ENCODE measurements at regions not wholly inside any gene's neighbourhood (a gene's known extent, or its start where the extent isn't known, plus 50 kb on each side); places are given as distances from the start of the nearest gene placed in this dataset.

DNA sequence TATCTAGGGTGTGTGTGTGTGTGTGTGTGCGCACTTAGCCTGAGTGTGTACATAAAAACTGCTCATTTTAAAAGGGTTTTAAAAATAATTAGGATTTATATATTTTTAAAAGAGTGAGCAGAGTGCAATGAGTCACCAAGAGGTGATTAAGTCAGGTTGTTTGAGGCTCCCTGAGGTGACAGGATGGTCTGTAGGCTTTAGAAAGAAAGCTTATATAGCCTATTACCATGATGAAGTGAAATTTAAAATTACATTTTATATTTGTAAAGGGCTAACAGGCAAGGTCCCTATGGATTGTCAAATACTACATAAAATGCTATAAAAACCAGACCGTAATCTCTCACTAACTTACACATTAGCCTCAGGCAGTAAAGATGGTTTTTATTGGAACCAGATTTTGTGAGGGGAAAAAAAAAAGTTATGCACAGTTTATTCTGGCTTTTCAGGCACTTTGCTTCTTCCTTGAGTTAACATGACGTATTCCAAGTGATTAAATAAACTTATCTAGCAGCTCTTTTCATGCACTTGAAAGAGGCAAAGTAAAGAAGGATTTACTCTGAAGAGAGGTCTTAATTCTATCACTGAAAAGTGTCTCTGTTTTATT is 711.7 kb upstream of the PTBP2 start:
- H3K4me3 ChIP-seq: no peak overlapping the region
- no peaks in the 10 kb centered on the region for H4K20me1 ChIP-seq (ENCODE audit: insufficient read depth)
- H2AFZ ChIP-seq: no peak overlapping the region
- no peak overlapping the region for H3K27ac ChIP-seq
- H3K4me1 ChIP-seq (ENCODE audit: insufficient read depth): no peaks in the 10 kb centered on the region
- 34 to 43% methylated on average over 3 of the region's 3 CpGs for WGBS, 2 experiments (ENCODE audit: low coverage in 1 of 2, low lambda C conversion rate in 2 of 2, missing lambda C conversion rate in 2 of 2)
- H3K79me2 ChIP-seq (ENCODE audit: insufficient read depth): no peaks in the 10 kb centered on the region
- H3F3A ChIP-seq (ENCODE audit: insufficient read depth): no peaks in the 10 kb centered on the region
- TF ChIP-seq EZH2 (IDR thresholded peaks at IDR 0.05; ENCODE audit: insufficient read depth, poor library complexity, severe bottlenecking) (no peak), EZH2phosphoT487 (IDR thresholded peaks at IDR 0.05; ENCODE audit: insufficient read depth, low read depth) (no peak)
- H3K9me3 ChIP-seq (ENCODE audit: low read depth): no peaks in the 10 kb centered on the region
- H3K9ac ChIP-seq: no peak overlapping the region
- no peak for DNase-seq
- H3K36me3 ChIP-seq (ENCODE audit: low read depth): no peaks in the 10 kb centered on the region
- no peaks in the 10 kb centered on the region for H3K9me2 ChIP-seq (ENCODE audit: insufficient read depth)
- H3K27me3 ChIP-seq (replicated peaks; ENCODE audit: insufficient read depth): no peaks in the 10 kb centered on the region
- no peak overlapping the region for H3K4me2 ChIP-seq (ENCODE audit: unreplicated experiment)
- in situ Hi-C loops (cut with MboI): no loop called here

- H3K9me2 ChIP-seq (ENCODE audit: insufficient read depth): no peaks in the 10 kb centered on the region
- no peaks in the 10 kb centered on the region for H3K9me3 ChIP-seq (ENCODE audit: low read depth)
- no peak overlapping the region for H2AFZ ChIP-seq
- H3K4me1 ChIP-seq (ENCODE audit: insufficient read depth): no peaks in the 10 kb centered on the region
- H3F3A ChIP-seq (ENCODE audit: insufficient read depth): no peaks in the 10 kb centered on the region
- WGBS, 2 experiments (ENCODE audit: low coverage in 1 of 2, low lambda C conversion rate in 2 of 2, missing lambda C conversion rate in 2 of 2): 48 to 72% methylated on average over 4 of the region's 4 CpGs
- in situ Hi-C loops (cut with MboI): no loop called here
- H3K4me3 ChIP-seq: no peak overlapping the region
- no peak for TF ChIP-seq EZH2phosphoT487 (IDR thresholded peaks at IDR 0.05; ENCODE audit: insufficient read depth, low read depth)
- H3K27me3 ChIP-seq (replicated peaks; ENCODE audit: insufficient read depth): no peaks in the 10 kb centered on the region
- no peak overlapping the region for H3K4me2 ChIP-seq (ENCODE audit: unreplicated experiment)
- H4K20me1 ChIP-seq (ENCODE audit: insufficient read depth): no peaks in the 10 kb centered on the region
- no peak overlapping the region for H3K27ac ChIP-seq
- H3K79me2 ChIP-seq (ENCODE audit: insufficient read depth): no peaks in the 10 kb centered on the region
- no peaks in the 10 kb centered on the region for H3K36me3 ChIP-seq (ENCODE audit: low read depth)
- no peak overlapping the region for H3K9ac ChIP-seq
- no peak for DNase-seq
These were observed 710.0 kb upstream of the PTBP2 start for GRCh38 chr1:96011606-96012005.

- Histone ChIP-seq H3K27ac (no peak overlapping the region), H3K79me2 (ENCODE audit: insufficient read depth) (no peaks in the 10 kb centered on the region), H3K36me3 (ENCODE audit: low read depth) (no peaks in the 10 kb centered on the region), H3K4me2 (ENCODE audit: unreplicated experiment) (no peak overlapping the region), H3K27me3 (replicated peaks; ENCODE audit: insufficient read depth) (no peaks in the 10 kb centered on the region), H3K9ac (no peak overlapping the region), H4K20me1 (ENCODE audit: insufficient read depth) (no peaks in the 10 kb centered on the region), H3K4me1 (ENCODE audit: insufficient read depth) (no peaks in the 10 kb centered on the region), H3K4me3 (no peak overlapping the region), H2AFZ (no peak overlapping the region), H3F3A (ENCODE audit: insufficient read depth) (no peaks in the 10 kb centered on the region), H3K9me3 (ENCODE audit: low read depth) (no peaks in the 10 kb centered on the region), H3K9me2 (ENCODE audit: insufficient read depth) (no peaks in the 10 kb centered on the region)
- in situ Hi-C loops (cut with MboI): no loop called here
- TF ChIP-seq EZH2phosphoT487 (IDR thresholded peaks at IDR 0.05; ENCODE audit: insufficient read depth, low read depth): no peak
- no peak for TF ChIP-seq EZH2 (IDR thresholded peaks at IDR 0.05; ENCODE audit: insufficient read depth, poor library complexity, severe bottlenecking)
- 68 to 75% methylated on average over 3 of the region's 3 CpGs for WGBS, 2 experiments (ENCODE audit: low coverage in 1 of 2, low lambda C conversion rate in 2 of 2, missing lambda C conversion rate in 2 of 2)
- no peak for DNase-seq
These were observed 705.4 kb upstream of the PTBP2 start for GRCh38 chr1:96016219-96016618.

- in situ Hi-C loops (cut with MboI): no loop called here
- no peaks in the 10 kb centered on the region for H3F3A ChIP-seq (ENCODE audit: insufficient read depth)
- TF ChIP-seq EZH2 (IDR thresholded peaks at IDR 0.05; ENCODE audit: insufficient read depth, poor library complexity, severe bottlenecking) (no peak), EZH2phosphoT487 (IDR thresholded peaks at IDR 0.05; ENCODE audit: insufficient read depth, low read depth) (no peak)
- H4K20me1 ChIP-seq (ENCODE audit: insufficient read depth): no peaks in the 10 kb centered on the region
- no peak overlapping the region for H3K4me2 ChIP-seq (ENCODE audit: unreplicated experiment)
- H3K27me3 ChIP-seq (replicated peaks; ENCODE audit: insufficient read depth): no peaks in the 10 kb centered on the region
- no peaks in the 10 kb centered on the region for H3K79me2 ChIP-seq (ENCODE audit: insufficient read depth)
- H3K9me2 ChIP-seq (ENCODE audit: insufficient read depth): no peaks in the 10 kb centered on the region
- H2AFZ ChIP-seq: no peak overlapping the region
- H3K9ac ChIP-seq: no peak overlapping the region
- DNase-seq: no peak
- no peak overlapping the region for H3K27ac ChIP-seq
- H3K4me1 ChIP-seq (ENCODE audit: insufficient read depth): no peaks in the 10 kb centered on the region
- no peaks in the 10 kb centered on the region for H3K36me3 ChIP-seq (ENCODE audit: low read depth)
- no peaks in the 10 kb centered on the region for H3K9me3 ChIP-seq (ENCODE audit: low read depth)
- H3K4me3 ChIP-seq: no peak overlapping the region
These were observed 701.2 kb upstream of the PTBP2 start for GRCh38 chr1:96020378-96020777.

DNA sequence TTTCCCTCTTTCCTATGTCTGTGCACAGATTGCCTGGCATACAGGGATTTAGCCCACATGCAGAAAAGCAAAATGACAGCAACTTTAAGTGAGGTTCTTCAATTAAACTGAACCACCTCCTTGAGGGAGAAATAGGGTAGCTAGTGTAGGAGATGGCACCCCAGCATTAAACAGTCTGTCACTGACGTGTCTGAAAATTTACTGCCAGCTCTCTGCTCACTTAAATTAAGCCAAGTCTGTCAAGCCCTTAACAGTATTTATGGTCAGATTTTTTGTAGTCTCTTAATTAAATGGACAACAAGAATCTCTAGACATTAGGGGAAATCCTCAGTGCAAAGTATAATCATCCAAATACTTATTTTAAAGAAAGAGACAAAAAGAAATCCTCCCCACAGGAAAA is 696.5 kb upstream of the PTBP2 start:
- Histone ChIP-seq H4K20me1 (ENCODE audit: insufficient read depth) (no peaks in the 10 kb centered on the region), H3K9me2 (ENCODE audit: insufficient read depth) (no peaks in the 10 kb centered on the region), H3K79me2 (ENCODE audit: insufficient read depth) (no peaks in the 10 kb centered on the region), H3K4me1 (ENCODE audit: insufficient read depth) (no peaks in the 10 kb centered on the region), H3K9me3 (ENCODE audit: low read depth) (no peaks in the 10 kb centered on the region), H3K36me3 (ENCODE audit: low read depth) (no peaks in the 10 kb centered on the region), H3K9ac (no peak overlapping the region), H2AFZ (no peak overlapping the region), H3K27ac (no peak overlapping the region), H3F3A (ENCODE audit: insufficient read depth) (no peaks in the 10 kb centered on the region), H3K4me3 (no peak overlapping the region), H3K4me2 (ENCODE audit: unreplicated experiment) (no peak overlapping the region), H3K27me3 (replicated peaks; ENCODE audit: insufficient read depth) (no peaks in the 10 kb centered on the region)
- in situ Hi-C loops (cut with MboI): no loop called here
- DNase-seq: no peak
- TF ChIP-seq EZH2 (IDR thresholded peaks at IDR 0.05; ENCODE audit: insufficient read depth, poor library complexity, severe bottlenecking) (no peak), EZH2phosphoT487 (IDR thresholded peaks at IDR 0.05; ENCODE audit: insufficient read depth, low read depth) (no peak)
- WGBS, 2 experiments (ENCODE audit: low coverage in 1 of 2, low lambda C conversion rate in 2 of 2, missing lambda C conversion rate in 2 of 2): 15 to 25% methylated on average over 1 of the region's 1 CpG
